Panc1 (cell line): ENCODE measurements at regions not wholly inside any gene's neighbourhood (a gene's known extent, or its start where the extent isn't known, plus 50 kb on each side); places are given as distances from the start of the nearest gene placed in this dataset.

ENCODE experiments used
- ATAC-seq: fragments of 200-7000 bp; cut with Tn5 transposase; 2 replicates; pipeline ENCODE4 v1.9.1; 2020; ENCODE audit warnings: mild to moderate bottlenecking, moderate library complexity
- BruUV-seq: library from RNA; stranded (reverse); fragments of 400-500 nt; replicated peaks from 2 replicates; lab custom pipeline; 2021; lab: Mats Ljungman, UMichigan
- CTCF ChIA-PET: fragments of 300-600 bp; sonication (Branson Sonifier 250); formaldehyde crosslinking; loops from one replicate; lab custom pipeline; 2022; ENCODE audit warnings: antibody characterized with exemption; lab: Charles Lee
- POLR2A ChIA-PET: fragments of 300-600 bp; sonication (Branson Sonifier 250); formaldehyde crosslinking; loops from one replicate; lab custom pipeline; 2022; ENCODE audit warnings: antibody characterized with exemption; lab: Charles Lee
- DNase-seq: peaks from one replicate; pipeline ENCODE4 v3.0.0-alpha.2; 2010; ENCODE audit warnings: low read depth, low spot score
- H3K27ac ChIP-seq: 2 replicates; pipeline ENCODE4 v1.5.1; 2011; ENCODE audit warnings: mild to moderate bottlenecking, low read length, inconsistent platforms
- H3K27me3 ChIP-seq: fragments of 200-500 bp; sonication (Bioruptor generic); 2 replicates; pipeline ENCODE4 v1.6.0; 2014; ENCODE audit warnings: low read length, inconsistent platforms; ENCODE audit not compliant: control insufficient read depth, insufficient read depth
- H3K36me3 ChIP-seq: fragments of 200-500 bp; sonication (Bioruptor generic); 2 replicates; pipeline ENCODE4 v1.5.1; 2014; ENCODE audit warnings: inconsistent platforms, mild to moderate bottlenecking, low read length, moderate library complexity; ENCODE audit not compliant: control insufficient read depth, insufficient read depth
- H3K4me1 ChIP-seq: 2 replicates; pipeline ENCODE4 v1.5.1; 2011; ENCODE audit warnings: inconsistent platforms, mild to moderate bottlenecking, low read length, moderate library complexity; ENCODE audit not compliant: control insufficient read depth, insufficient read depth
- H3K4me3 ChIP-seq, 2 experiments: 2 replicates each; pipeline ENCODE4 v1.5.1; 2011 to 2012; ENCODE audit warnings: low read depth in 2 of 2, low read length in 2 of 2, mild to moderate bottlenecking in 2 of 2, inconsistent platforms in 1 of 2, moderate library complexity in 1 of 2
- H3K9me3 ChIP-seq: fragments of 200-500 bp; sonication (Bioruptor generic); 2 replicates; pipeline ENCODE4 v1.5.1; 2014; ENCODE audit warnings: low read depth, mild to moderate bottlenecking, inconsistent platforms, low read length, moderate library complexity; ENCODE audit not compliant: control insufficient read depth, insufficient read depth
- POLR2AphosphoS5 ChIP-seq: IDR thresholded peaks from 2 replicates; pipeline ENCODE4 v1.6.1; 2012; ENCODE audit warnings: mild to moderate bottlenecking, low read depth, low read length, moderate library complexity
- SIN3A ChIP-seq: IDR thresholded peaks from 2 replicates; pipeline ENCODE4 v1.6.1; 2012; ENCODE audit warnings: low read depth, mild to moderate bottlenecking, low read length, moderate library complexity, borderline replicate concordance; ENCODE audit not compliant: insufficient read depth
- TCF7L2 ChIP-seq: IDR thresholded peaks from 2 replicates; pipeline ENCODE4 v1.6.1; 2011; ENCODE audit warnings: mild to moderate bottlenecking, low read depth, low read length, inconsistent platforms
- in situ Hi-C: cut with HindIII; loops from 2 replicates; pipeline ENCODE4 v1.10.0; 2016; ENCODE audit warnings: low sequenced_read_pairs, low pct_unique_long_range_greater_than_20kb
- intact Hi-C: fragments of 100-400 bp; cut with micrococcal nuclease; formaldehyde crosslinking; loops from one replicate; pipeline ENCODE4 v1.10.0; 2022; ENCODE audit not compliant: unreplicated experiment
- TF ChIP-seq, protein P1 (sequence below), 2 experiments: IDR thresholded peaks; 2 replicates each; pipeline ENCODE4 v1.6.1; 2011 to 2012; ENCODE audit warnings: low read depth in 2 of 2, control low read depth in 1 of 2, low read length in 1 of 2, mild to moderate bottlenecking in 1 of 2, moderate library complexity in 1 of 2; ENCODE audit not compliant: insufficient read depth in 1 of 2
- TF ChIP-seq, protein P2 (sequence below): fragments of 450-650 bp; IDR thresholded peaks from 2 replicates; pipeline ENCODE4 v1.5.1; 2017; ENCODE audit warnings: mild to moderate bottlenecking

DNA sequence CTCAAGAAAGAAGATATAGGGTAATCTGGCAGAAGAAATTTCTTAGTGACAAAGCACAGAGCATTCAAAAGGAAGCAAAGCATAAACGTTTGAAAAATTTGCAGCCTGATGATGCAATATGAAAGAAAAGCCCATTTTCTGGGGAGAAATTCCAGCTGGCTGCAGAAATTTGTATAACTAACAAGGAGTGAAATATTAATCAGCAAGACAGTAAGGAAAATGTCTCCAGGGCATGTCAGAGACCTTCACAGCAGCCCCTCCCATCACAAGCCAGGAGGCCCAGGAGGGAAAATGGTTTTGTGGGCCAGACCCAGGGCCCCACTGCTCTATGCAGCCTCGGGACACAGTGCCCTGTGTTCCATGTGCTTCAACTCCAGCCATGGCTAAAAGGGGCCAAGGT is 359.4 kb downstream of the HINT1 start:
- Histone ChIP-seq H3K27me3 (no peaks in the 10 kb centered on the region), H3K36me3 (no peaks in the 10 kb centered on the region), H3K4me3 (no peak overlapping the region), H3K9me3 (no peaks in the 10 kb centered on the region), H3K4me1 (no peaks in the 10 kb centered on the region), H3K27ac (no peak overlapping the region)
- intact Hi-C loops = no loop called here
- no peak for DNase-seq
- ChIA-PET POLR2A (no interaction called here), CTCF (no interaction called here)
- no TSS peak for BruUV-seq
- ATAC-seq = no peak
- TF ChIP-seq SIN3A (no peak), POLR2AphosphoS5 (no peak), TCF7L2 (no peak)
- in situ Hi-C loops = no loop called here

DNA sequence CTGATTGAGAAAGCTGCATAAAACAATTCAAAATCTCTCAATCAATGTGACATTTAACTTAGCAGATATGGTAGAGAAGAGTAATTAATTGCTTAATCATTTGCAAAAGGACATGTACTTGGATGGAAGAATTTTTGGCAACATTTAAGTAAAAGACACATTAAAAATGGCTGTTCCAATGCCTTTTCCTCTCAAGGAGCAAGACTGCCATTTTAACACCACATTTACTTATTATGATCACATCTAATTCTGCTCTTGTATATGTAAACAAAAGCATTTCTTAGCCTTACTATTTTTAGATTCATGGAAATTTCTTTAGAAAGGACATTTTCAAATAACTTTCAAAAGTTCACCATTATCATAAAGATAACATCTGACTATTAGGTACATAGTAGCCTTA is 360.0 kb downstream of the HINT1 start:
- in situ Hi-C loops = no loop called here
- intact Hi-C loops = no loop called here
- ChIA-PET CTCF (no interaction called here), POLR2A (no interaction called here)
- BruUV-seq = no TSS peak
- Histone ChIP-seq H3K27ac (no peak overlapping the region), H3K4me3 (no peak overlapping the region), H3K4me1 (no peaks in the 10 kb centered on the region), H3K27me3 (no peaks in the 10 kb centered on the region), H3K36me3 (no peaks in the 10 kb centered on the region), H3K9me3 (peaks cover 4% of the 10 kb centered on the region; the same call in 1 of the 2 replicates)
- TF ChIP-seq TCF7L2 (no peak), POLR2AphosphoS5 (no peak), SIN3A (no peak)
- TF ChIP-seq, protein P1, sequence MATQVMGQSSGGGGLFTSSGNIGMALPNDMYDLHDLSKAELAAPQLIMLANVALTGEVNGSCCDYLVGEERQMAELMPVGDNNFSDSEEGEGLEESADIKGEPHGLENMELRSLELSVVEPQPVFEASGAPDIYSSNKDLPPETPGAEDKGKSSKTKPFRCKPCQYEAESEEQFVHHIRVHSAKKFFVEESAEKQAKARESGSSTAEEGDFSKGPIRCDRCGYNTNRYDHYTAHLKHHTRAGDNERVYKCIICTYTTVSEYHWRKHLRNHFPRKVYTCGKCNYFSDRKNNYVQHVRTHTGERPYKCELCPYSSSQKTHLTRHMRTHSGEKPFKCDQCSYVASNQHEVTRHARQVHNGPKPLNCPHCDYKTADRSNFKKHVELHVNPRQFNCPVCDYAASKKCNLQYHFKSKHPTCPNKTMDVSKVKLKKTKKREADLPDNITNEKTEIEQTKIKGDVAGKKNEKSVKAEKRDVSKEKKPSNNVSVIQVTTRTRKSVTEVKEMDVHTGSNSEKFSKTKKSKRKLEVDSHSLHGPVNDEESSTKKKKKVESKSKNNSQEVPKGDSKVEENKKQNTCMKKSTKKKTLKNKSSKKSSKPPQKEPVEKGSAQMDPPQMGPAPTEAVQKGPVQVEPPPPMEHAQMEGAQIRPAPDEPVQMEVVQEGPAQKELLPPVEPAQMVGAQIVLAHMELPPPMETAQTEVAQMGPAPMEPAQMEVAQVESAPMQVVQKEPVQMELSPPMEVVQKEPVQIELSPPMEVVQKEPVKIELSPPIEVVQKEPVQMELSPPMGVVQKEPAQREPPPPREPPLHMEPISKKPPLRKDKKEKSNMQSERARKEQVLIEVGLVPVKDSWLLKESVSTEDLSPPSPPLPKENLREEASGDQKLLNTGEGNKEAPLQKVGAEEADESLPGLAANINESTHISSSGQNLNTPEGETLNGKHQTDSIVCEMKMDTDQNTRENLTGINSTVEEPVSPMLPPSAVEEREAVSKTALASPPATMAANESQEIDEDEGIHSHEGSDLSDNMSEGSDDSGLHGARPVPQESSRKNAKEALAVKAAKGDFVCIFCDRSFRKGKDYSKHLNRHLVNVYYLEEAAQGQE (IDR thresholded peaks at IDR 0.05; ENCODE audit: insufficient read depth in 1 of 2, low read depth in 2 of 2, low read length in 1 of 2) = no peak
- TF ChIP-seq, protein P2, sequence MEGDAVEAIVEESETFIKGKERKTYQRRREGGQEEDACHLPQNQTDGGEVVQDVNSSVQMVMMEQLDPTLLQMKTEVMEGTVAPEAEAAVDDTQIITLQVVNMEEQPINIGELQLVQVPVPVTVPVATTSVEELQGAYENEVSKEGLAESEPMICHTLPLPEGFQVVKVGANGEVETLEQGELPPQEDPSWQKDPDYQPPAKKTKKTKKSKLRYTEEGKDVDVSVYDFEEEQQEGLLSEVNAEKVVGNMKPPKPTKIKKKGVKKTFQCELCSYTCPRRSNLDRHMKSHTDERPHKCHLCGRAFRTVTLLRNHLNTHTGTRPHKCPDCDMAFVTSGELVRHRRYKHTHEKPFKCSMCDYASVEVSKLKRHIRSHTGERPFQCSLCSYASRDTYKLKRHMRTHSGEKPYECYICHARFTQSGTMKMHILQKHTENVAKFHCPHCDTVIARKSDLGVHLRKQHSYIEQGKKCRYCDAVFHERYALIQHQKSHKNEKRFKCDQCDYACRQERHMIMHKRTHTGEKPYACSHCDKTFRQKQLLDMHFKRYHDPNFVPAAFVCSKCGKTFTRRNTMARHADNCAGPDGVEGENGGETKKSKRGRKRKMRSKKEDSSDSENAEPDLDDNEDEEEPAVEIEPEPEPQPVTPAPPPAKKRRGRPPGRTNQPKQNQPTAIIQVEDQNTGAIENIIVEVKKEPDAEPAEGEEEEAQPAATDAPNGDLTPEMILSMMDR = no peak
- no peak for ATAC-seq
- DNase-seq = no peak

DNA sequence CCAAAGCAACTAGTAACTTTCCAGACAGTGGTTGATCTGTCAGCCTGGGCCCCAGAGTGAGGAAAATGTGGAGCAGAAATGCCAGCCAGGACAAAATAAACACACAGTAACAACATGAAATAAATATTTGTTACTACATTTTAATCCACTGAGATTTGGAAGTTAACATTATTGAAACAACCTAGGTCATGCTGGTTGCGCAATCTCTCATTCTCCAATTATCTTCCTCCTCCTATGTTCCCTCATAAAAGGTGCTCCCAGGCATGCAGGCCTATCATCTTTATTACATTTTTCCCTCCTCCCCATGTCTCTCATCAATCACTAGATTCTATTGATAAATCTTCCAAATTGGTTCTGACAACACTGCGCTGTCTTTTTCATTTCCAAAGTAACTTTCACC is 363.1 kb downstream of the HINT1 start:
- Histone ChIP-seq H3K4me3 (no peak overlapping the region), H3K27me3 (no peaks in the 10 kb centered on the region), H3K9me3 (peaks cover 4% of the 10 kb centered on the region; the same call in 1 of the 2 replicates), H3K27ac (no peak overlapping the region), H3K36me3 (no peaks in the 10 kb centered on the region), H3K4me1 (no peaks in the 10 kb centered on the region)
- BruUV-seq = no TSS peak
- in situ Hi-C loops = no loop called here
- ChIA-PET POLR2A (no interaction called here), CTCF (no interaction called here)
- intact Hi-C loops = no loop called here
- TF ChIP-seq, protein P1 (IDR thresholded peaks at IDR 0.05; ENCODE audit: insufficient read depth in 1 of 2, low read depth in 2 of 2, low read length in 1 of 2) = no peak
- TF ChIP-seq POLR2AphosphoS5 = no peak
- TF ChIP-seq, protein P2 = no peak
- TF ChIP-seq SIN3A = no peak
- TF ChIP-seq TCF7L2 = no peak
- no peak for ATAC-seq
- no peak for DNase-seq
